PFSK-1 (cell line): ENCODE measurements at regions not wholly inside any gene's neighbourhood (a gene's known extent, or its start where the extent isn't known, plus 50 kb on each side); places are given as distances from the start of the nearest gene placed in this dataset.

Experiments
- POLR2AphosphoS5 ChIP-seq: IDR thresholded peaks from 2 replicates; pipeline ENCODE4 v1.6.1; 2012; ENCODE audit warnings: low read depth, mild to moderate bottlenecking, control low read depth, low read length, moderate library complexity
- TAF1 ChIP-seq: IDR thresholded peaks from 2 replicates; pipeline ENCODE4 v1.6.1; 2012; ENCODE audit warnings: low read length, control low read depth, borderline replicate concordance; ENCODE audit not compliant: insufficient read depth

DNA sequence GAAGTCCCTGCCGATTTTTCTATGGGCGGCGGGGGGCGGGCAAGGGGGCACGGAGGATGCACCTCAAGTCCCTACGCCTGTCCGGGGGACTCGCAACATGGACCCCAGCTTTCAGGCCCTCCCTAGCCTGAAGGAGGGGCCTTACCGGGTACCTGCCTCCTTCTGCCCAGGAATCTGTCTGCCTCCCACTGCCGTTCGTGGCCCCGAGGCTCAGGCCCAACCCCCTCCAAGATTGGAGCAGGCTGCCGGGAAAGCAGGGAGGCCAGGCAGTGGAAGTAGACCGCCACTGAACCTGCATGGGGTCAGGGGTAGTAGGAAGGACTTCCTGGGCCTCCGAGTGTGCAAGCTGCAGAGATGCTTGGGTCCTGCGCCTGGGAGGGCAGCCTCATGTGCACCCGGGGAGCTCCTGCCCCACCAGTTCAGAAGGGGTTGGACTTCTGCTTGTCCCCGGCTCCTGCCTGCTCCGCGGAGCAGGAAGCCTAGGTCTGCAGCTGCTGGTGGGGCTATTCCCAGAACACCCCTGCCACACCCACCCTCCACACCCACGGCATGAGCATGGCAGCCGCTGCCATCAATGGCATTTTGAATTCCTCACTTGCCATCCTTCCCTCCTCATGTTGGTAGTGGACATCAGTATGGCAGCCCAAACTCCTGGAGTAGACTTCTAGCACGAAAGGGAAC, 1312.7 kb upstream of the ACO1 start:
- TF ChIP-seq POLR2AphosphoS5 (no peak), TAF1 (no peak)
